Common myeloid progenitor, CD34-positive (primary cell): ENCODE measurements at regions not wholly inside any gene's neighbourhood (a gene's known extent, or its start where the extent isn't known, plus 50 kb on each side); places are given as distances from the start of the nearest gene placed in this dataset.

ENCODE experiments used
- CTCF ChIA-PET: fragments of 350-600 bp; sonication (Branson Sonifier 250); formaldehyde crosslinking; loops from one replicate; lab custom pipeline; 2021; ENCODE audit warnings: antibody characterized with exemption; lab: Charles Lee
- POLR2A ChIA-PET: fragments of 350-600 bp; sonication (Branson Sonifier 250); formaldehyde crosslinking; loops from one replicate; lab custom pipeline; 2021; ENCODE audit warnings: antibody characterized with exemption; lab: Charles Lee
- DNase-seq, 3 donors: peaks; one replicate each; pipeline versions ENCODE4 v3.0.0 to v3.0.0-alpha.2; 2013
- H3K27ac ChIP-seq, 2 experiments: 1 replicate in 1 of 2; 2 replicates in 1 of 2; pipeline ENCODE4 v1.7.0; 2013; ENCODE audit warnings: inconsistent platforms in 2 of 2, low read length in 2 of 2, mild to moderate bottlenecking in 2 of 2, low read depth in 1 of 2, moderate library complexity in 1 of 2; ENCODE audit not compliant: severe bottlenecking in 2 of 2, insufficient read depth in 1 of 2, poor library complexity in 1 of 2
- H3K27me3 ChIP-seq, 5 experiments: replicated peaks in 2 of 5; 1 replicate in 3 of 5; 2 replicates in 2 of 5; pipeline versions ENCODE4 v1.6.1 to v1.7.0; 2013; ENCODE audit warnings: low read length in 4 of 5, mild to moderate bottlenecking in 2 of 5, moderate library complexity in 2 of 5, inconsistent platforms in 1 of 5; ENCODE audit not compliant: insufficient read depth in 5 of 5, control insufficient read depth in 4 of 5
- H3K36me3 ChIP-seq, 4 experiments: 1 replicate in 2 of 4; 2 replicates in 2 of 4; pipeline versions ENCODE4 v1.6.1 to v1.7.0; 2013; ENCODE audit warnings: low read length in 3 of 4, control low read depth in 1 of 4, mild to moderate bottlenecking in 1 of 4; ENCODE audit not compliant: control insufficient read depth in 4 of 4, insufficient read depth in 4 of 4
- H3K4me1 ChIP-seq, 4 experiments: 1 replicate in 3 of 4; 2 replicates in 1 of 4; pipeline versions ENCODE4 v1.6.1 to v1.7.1; 2013; ENCODE audit warnings: low read length in 3 of 4, mild to moderate bottlenecking in 3 of 4, control low read depth in 1 of 4, inconsistent platforms in 1 of 4, moderate library complexity in 1 of 4; ENCODE audit not compliant: control insufficient read depth in 4 of 4, insufficient read depth in 4 of 4; ENCODE audit errors: control extremely low read depth in 1 of 4
- H3K4me3 ChIP-seq, 7 experiments: 1 replicate in 4 of 7; 2 replicates in 3 of 7; pipeline versions ENCODE4 v1.5.1 to v1.7.0; 2013; ENCODE audit warnings: mild to moderate bottlenecking in 7 of 7, low read length in 6 of 7, moderate library complexity in 6 of 7, inconsistent platforms in 2 of 7, low read depth in 2 of 7, control low read depth in 1 of 7; ENCODE audit not compliant: insufficient read depth in 4 of 7, control insufficient read depth in 1 of 7; ENCODE audit errors: extremely low read depth in 1 of 7
- H3K9me3 ChIP-seq, 5 experiments: 1 replicate in 4 of 5; 2 replicates in 1 of 5; pipeline versions ENCODE4 v1.6.1 to v1.7.1; 2013; ENCODE audit warnings: low read length in 4 of 5, mild to moderate bottlenecking in 2 of 5, inconsistent platforms in 1 of 5, low read depth in 1 of 5, moderate library complexity in 1 of 5; ENCODE audit not compliant: control insufficient read depth in 4 of 5, insufficient read depth in 2 of 5; ENCODE audit errors: control extremely low read depth in 1 of 5
- WGBS: methylation state at CpG from one replicate; pipeline ENCODE4 v1.1.5; 2013; ENCODE audit not compliant: insufficient coverage; 5-methylcytosine and 5-hydroxymethylcytosine counted together

- 90% methylated on average over 14 of the region's 15 CpGs for WGBS
- peaks cover 0 to 7% (median 4%) of the 10 kb centered on the region in 5 experiments for H3K9me3 ChIP-seq
These were observed 64.0 kb upstream of the APCDD1L start for GRCh38 chr20:58579069-58579818.

GRCh38 chr20:58577871-58578598 lies 62.8 kb upstream of the APCDD1L start:
- no peak for DNase-seq
- Histone ChIP-seq H3K36me3 (no peaks in the 10 kb centered on the region), H3K4me1 (no peaks in the 10 kb centered on the region), H3K4me3 (no peak overlapping the region), H3K27me3 (peaks cover 0 to 37% (median 11%) of the 10 kb centered on the region in 5 experiments), H3K9me3 (peaks cover 0 to 7% (median 4%) of the 10 kb centered on the region in 5 experiments), H3K27ac (no peak overlapping the region)
- ChIA-PET POLR2A (no interaction called here), CTCF (no interaction called here)
- 82% methylated on average over 23 of the region's 23 CpGs for WGBS

More at GRCh38 chr20:58579069-58579818, 64.0 kb upstream of the APCDD1L start:
- Histone ChIP-seq H3K27ac (no peak overlapping the region), H3K36me3 (no peaks in the 10 kb centered on the region), H3K4me1 (no peaks in the 10 kb centered on the region), H3K4me3 (no peak overlapping the region), H3K27me3 (peaks cover 0 to 37% (median 11%) of the 10 kb centered on the region in 5 experiments)
- POLR2A ChIA-PET, result no interaction called here
- CTCF ChIA-PET, result no interaction called here
- DNase-seq, result no peak

DNA sequence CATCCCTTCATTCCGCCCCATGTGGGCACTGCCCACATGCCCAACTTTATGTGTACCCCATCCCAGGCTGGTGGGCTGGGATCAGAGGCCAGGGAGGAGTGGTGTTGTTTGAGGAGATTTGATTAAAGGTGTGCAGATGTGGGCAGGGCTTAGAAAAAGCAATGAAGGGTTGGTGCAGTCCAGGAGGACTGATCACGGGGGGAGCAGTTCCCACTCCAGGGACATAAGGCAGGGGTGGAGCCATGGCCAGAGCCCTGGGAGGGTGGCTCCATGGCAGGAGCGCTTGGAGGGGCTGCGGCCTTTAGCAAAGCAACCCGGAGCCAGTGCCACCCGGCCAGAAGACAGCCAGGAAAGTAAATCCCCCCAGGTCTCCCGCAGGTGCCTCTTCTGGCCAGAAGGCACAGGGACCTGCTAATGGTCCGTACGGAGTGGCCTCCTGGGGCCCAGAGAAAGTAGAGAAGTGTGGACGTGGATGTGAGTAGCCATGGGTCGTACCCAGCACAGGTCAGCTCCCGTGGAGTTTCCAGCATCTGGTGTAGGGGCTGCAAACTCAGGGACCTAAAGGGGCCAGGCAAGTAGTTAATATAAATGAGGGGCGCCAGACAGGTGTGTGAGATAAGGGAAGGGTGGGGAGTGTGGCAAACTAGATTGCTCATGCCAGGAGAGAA lies 62.1 kb upstream of the APCDD1L start:
- POLR2A ChIA-PET, result no interaction called here
- H3K36me3 ChIP-seq, result no peaks in the 10 kb centered on the region
- 92% methylated on average over 9 of the region's 13 CpGs for WGBS

GRCh38 chr20:58576603-58576970 lies 61.4 kb upstream of the APCDD1L start:
- CTCF ChIA-PET, result no interaction called here
- Histone ChIP-seq H3K36me3 (no peaks in the 10 kb centered on the region), H3K4me3 (no peak overlapping the region), H3K27me3 (peaks cover 2 to 37% (median 14%) of the 10 kb centered on the region in 5 experiments), H3K9me3 (no peaks in the 10 kb centered on the region), H3K27ac (no peak overlapping the region), H3K4me1 (no peaks in the 10 kb centered on the region)
- POLR2A ChIA-PET, result interaction anchor here (1.2 kb wide), 1 partner anchor 11 kb away, joined by 3 read pairs; no protein-coding TSS in a partner anchor
- 91% methylated on average over 9 of the region's 9 CpGs for whole genome bisulfite sequencing
- no peak for DNase-seq

More for the DNA sequence above, 62.1 kb upstream of the APCDD1L start:
- Histone ChIP-seq H3K9me3 (peaks cover 0 to 4% (median 2%) of the 10 kb centered on the region in 5 experiments), H3K4me1 (no peaks in the 10 kb centered on the region), H3K27ac (no peak overlapping the region), H3K27me3 (peaks cover under 1 to 37% (median 11%) of the 10 kb centered on the region in 5 experiments), H3K4me3 (no peak overlapping the region)
- CTCF ChIA-PET, result no interaction called here
- DNase-seq, result no peak

DNA sequence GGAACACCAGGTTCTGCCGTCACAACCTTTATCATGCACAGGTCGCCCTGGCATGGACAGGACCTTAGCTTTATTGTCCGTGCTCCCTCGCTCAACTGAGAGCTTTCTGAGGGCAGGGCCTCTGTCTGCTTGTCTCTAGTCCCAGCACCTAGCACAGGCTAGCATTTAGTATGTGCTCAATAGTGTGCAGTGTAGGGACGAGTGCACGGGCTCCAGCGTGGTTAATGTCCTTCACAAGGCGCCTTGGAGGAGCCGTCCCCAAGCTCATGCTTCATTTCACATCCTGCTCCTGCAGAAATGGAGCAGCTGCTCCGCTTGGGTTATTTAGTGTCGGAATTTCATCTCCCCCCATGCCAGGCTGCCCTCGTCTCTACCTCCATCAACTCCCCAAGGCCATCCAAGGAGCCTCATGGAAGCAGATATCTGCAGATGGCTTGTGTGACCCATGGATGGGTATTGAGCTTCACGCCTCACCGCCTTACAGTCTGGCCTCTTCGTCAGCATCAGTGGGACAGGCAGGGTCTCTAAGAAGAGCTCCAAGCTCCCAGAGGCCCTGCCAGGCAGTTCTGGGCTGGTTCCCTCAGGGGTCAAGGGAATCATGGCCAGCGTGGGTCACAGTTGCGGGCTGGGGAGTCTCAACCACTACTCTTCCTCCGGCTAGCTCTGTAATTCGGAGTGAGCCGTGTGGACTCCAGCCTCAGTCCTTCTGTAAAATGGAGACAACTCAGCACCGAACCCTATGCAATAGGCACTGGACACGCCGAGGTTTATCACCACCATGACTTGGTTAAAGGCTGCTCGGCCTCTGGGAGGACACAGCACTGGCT lies 60.8 kb upstream of the APCDD1L start:
- POLR2A ChIA-PET, result interaction anchor here (1.2 kb wide), 1 partner anchor 11 kb away, joined by 3 read pairs; no protein-coding TSS in a partner anchor
- H3K27me3 ChIP-seq, result peaks cover 2 to 32% (median 14%) of the 10 kb centered on the region in 5 experiments
- WGBS, result 89% methylated on average over 24 of the region's 24 CpGs
- CTCF ChIA-PET, result no interaction called here
- DNase-seq, result no peak
- H3K36me3 ChIP-seq, result no peaks in the 10 kb centered on the region
- H3K4me3 ChIP-seq, result no peak overlapping the region
- H3K4me1 ChIP-seq, result no peaks in the 10 kb centered on the region
- H3K9me3 ChIP-seq, result no peaks in the 10 kb centered on the region
- no peak overlapping the region for H3K27ac ChIP-seq

DNA sequence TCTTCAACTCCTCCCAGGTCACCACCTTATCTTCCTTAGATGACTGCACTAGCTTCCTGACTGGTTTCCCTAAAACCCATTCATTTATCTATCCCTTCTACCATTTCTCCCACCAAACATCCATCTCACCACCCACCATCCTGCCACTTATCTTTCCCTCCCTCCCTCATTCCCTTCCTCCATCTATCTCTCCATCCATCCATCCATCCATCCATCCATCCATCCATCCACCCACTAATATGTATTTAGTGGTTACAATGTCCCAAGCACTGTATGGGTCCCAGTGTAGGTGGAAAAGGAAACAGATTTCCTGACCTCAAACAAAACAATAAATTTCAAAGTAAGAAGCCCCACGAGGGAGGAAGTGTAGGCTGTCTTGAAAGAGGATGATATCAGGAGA lies 59.3 kb upstream of the APCDD1L start:
- POLR2A ChIA-PET, result no interaction called here
- no CpG with 5 or more reads among the region's 1 CpG for WGBS
- Histone ChIP-seq H3K4me3 (no peak overlapping the region), H3K27me3 (peaks cover 2 to 42% (median 15%) of the 10 kb centered on the region in 5 experiments), H3K27ac (no peak overlapping the region), H3K9me3 (no peaks in the 10 kb centered on the region), H3K36me3 (no peaks in the 10 kb centered on the region), H3K4me1 (peaks cover 0 to 7% (median 4%) of the 10 kb centered on the region in 4 experiments)
- CTCF ChIA-PET, result no interaction called here
- no peak for DNase-seq
